DMS53 treated with DMSO at 0.1 percent for 48 hours (cell line): ENCODE measurements at regions not wholly inside any gene's neighbourhood (a gene's known extent, or its start where the extent isn't known, plus 50 kb on each side); places are given as distances from the start of the nearest gene placed in this dataset.
"Not testable (repeated sequence)": the region's sequence is repeated elsewhere in the genome, so short reads cannot be mapped to it uniquely, and the experiment has no call there.

Experiments used
- DNase-seq: peaks from one replicate; lab custom pipeline; 2025; ENCODE audit not compliant: unreplicated experiment; lab: John Stamatoyannopoulos, UW

DNA sequence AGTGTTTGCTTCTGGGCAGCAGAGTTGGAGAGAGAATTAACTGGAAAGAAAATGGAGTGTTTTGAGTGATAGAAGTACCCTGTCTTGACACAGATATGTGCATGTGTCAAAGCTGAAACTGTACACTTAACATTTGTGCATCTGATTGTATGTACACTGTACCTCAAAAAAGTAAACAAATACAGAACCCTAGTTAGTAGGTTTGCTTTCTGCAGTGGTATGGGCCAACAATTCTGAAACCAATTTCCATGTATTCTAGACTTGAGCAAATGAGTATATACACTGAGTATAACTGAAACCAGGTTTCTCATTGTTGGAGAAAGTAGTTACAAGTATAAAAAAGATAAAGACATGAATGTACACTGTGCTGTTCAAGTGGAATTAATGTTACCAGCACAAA, 52.4 kb downstream of the ELAPOR2 start:
- DNase-seq, result no peak

GRCh38 chr7:87004956-87005355, 54.5 kb downstream of the ELAPOR2 start:
- DNase-seq, result no peak

- no peak for DNase-seq
These were observed 55.3 kb downstream of the ELAPOR2 start for GRCh38 chr7:87003872-87004798.

DNA sequence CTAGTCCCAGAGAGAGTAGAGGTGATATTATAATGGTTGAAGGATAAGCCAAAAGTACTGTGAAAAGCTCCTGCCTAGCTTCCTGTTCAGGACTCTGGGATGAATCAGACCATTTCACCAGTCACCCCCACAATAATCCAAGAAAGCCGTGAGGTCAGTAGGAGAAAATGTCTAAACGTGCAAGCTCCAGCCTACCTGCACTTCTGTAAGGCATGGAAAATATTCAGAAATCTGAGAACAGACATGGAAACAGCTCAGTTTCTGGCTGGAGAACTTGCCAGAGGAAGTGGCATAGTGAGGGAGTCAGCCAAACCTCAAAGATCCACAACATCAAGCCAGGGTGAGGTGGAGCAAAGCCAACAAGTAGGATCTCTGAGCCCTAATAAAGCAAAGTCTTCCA, 58.2 kb downstream of the ELAPOR2 start:
- DNase-seq, result no peak

DNA sequence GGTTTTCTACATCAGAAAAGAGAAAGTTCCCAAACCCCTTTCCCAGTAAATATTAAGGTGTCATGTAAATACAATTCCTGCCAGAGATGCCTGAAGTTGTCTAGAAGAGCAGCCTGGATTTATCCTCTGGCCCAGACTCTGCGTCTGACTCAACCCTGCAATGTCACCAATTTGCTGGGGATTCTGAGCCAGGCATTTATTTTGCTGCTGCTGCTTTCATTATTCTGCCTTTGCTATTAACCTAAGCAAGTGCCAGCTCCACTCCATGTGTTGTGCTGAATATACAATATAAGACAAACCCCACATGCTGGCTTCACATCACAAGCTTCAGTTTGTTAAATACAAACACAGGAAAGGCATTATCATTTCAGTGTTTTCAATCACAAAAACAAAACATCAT, 59.1 kb downstream of the ELAPOR2 start:
- DNase-seq, result no peak

DNA sequence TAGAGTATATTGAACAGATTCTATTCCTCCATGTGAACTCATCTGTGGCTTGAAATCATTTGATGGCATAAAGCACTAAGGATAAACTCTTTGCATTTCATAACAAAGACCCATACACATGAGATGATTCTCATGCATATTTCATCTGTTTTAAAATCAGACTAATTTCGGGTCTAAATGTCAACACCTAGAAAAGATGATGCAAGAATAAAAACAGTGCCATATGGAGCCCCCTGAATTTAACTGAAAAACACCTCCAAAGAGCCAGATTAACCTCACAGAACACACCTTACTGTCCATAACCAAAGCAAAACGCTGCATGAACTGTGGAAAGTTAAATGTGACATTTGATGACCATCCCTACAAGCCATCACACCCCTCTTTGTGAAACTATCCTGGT, 59.7 kb downstream of the ELAPOR2 start:
- DNase-seq, result no peak

- DNase-seq, result no peak
These were observed 63.6 kb downstream of the ELAPOR2 start for GRCh38 chr7:86995814-86996213.

DNA sequence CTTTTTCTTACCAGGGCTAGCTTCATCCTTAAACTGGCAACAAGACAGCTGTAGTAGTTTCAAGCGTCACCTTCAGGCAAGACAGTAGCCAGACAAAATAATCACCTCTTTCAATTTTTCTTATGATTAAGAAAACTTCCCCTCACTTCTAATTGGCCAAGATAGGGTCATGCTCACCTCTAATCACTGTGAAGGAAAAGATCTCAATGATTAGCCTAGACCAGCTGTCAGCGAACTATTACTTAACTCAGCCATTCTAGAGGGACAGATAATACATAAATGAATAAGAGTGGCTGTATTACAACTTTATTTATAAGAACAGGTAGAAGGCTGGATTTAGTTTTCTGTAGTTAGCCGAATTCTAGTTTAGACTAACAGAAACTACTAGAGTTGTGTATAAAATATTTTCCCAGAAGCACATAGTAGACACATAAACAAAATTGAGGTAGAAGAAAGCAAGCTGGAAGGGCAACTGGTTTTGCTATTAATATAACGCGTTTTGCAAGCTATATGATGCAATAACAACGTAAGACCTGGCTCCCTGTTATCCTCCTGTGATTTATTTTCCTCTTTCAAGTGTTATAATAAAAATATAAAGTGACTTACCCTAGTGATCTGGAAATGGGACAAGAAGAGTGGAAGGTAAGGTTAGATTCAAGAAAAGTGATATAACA, 64.3 kb downstream of the ELAPOR2 start:
- no peak for DNase-seq

DNA sequence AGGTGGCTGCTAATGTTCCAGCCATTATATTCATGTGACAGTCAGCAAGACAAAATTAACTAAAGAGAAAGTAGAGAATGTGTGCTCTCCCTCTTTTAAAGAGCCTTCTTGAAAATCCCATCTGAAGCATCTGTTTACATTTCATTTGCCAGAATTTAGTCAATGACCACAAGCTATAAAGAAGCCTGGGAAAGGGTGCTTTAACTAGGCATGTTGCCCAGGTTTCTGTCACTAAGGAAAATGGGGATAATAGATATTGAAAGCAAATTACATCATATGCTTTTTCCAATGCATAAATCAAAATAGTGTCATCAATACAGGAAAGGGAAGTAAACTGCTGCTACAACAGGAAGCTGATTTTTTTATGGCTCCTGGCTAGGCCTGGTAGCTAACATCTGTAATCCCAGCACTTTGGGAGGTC, 67.7 kb downstream of the ELAPOR2 start:
- no peak for DNase-seq

GRCh38 chr7:86991093-86991769, 68.2 kb downstream of the ELAPOR2 start:
- no peak for DNase-seq

- no peak for DNase-seq
These were observed 70.0 kb downstream of the ELAPOR2 start for GRCh38 chr7:86989407-86989806.

DNA sequence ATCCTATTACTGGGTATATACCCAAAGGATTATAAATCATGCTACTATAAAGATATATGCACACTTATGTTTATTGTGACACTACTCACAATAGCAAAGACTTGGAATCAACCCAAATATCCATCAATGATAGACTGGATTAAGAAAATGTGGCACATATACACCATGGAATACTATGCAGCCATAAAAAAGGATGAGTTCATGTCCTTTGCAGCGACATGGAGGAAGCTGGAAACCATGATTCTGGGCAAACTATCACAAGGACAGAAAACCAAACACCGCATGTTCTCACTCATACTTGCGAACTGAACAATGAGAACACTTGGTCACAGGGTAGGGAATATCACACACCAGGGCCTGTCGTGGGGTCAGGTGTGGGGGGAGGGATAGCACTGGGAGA, 71.6 kb downstream of the ELAPOR2 start:
- not testable (repeated sequence) for DNase-seq

- DNase-seq, result not testable (repeated sequence)
These were observed 72.1 kb downstream of the ELAPOR2 start for GRCh38 chr7:86987358-86987757.

DNA sequence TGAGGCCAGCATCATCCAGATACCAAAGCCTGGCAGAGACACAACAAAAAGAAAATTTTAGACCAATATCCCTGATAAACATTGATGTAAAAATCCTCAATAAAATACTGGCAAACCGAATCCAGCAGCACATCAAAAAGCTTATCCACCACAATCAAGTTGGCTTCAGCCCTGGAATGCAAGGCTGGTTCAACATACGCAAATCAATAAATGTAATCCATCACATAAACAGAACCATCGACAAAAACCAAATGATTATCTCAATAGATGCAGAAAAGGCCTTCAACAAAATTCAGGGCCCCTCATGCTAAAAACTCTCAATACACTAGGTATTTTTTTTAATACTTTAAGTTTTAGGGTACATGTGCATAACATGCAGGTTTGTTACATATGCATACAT, 74.1 kb downstream of the ELAPOR2 start:
- not testable (repeated sequence) for DNase-seq

DNA sequence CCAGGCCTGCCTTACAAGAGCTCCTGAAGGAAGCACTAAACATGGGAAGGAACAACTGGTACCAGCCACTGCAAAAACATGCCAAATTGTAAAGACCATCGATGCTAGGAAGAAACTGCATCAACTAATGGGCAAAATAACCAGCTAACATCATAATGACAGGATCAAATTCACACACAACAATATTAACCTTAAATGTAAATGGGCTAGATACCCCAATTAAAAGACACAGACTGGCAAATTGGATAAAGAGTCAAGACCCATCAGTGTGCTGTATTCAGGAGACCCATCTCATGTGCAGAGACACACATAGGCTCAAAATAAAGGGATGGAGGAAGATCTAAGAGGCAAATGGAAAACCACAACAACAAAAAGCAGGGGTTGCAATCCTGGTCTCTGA, 75.8 kb downstream of the ELAPOR2 start:
- not testable (repeated sequence) for DNase-seq

DNA sequence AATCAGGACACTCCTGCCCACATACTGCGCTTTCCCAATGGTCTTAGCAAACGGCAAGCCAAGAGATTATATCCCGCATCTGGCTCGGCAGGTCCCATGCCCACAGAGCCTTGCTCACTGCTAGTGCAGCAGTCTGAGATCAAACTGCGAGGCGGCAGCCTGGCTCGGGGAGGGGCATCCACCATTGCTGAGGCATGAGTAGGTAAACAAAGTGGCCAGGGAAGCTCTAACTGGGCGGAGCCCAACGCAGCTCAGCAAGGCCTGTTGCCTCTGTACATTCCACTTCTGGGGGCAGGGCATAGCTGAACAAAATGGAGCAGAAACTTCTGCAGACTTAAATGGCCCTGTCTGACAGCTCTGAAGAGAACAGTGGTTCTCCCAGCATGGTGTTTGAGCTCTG, 77.5 kb downstream of the ELAPOR2 start:
- not testable (repeated sequence) for DNase-seq

DNA sequence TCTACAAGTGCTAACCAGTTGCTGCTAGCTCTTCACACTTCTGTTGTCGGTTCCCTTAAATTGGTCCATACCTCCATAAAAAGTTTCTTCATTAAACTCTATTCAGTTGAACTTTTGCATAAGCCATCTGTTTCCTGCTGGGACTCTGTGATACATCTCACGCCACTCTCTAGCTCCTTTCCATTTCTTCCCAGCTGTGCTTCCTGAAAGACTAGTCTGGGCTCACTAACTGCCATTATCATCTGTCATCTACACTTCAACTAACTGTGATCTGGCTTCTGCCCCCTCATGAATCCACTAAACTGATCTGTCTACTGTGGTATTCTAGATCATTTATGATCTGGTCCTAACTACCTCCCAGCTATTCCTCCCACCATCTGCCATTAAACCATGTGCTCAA, 78.3 kb downstream of the ELAPOR2 start:
- DNase-seq, result no peak

DNA sequence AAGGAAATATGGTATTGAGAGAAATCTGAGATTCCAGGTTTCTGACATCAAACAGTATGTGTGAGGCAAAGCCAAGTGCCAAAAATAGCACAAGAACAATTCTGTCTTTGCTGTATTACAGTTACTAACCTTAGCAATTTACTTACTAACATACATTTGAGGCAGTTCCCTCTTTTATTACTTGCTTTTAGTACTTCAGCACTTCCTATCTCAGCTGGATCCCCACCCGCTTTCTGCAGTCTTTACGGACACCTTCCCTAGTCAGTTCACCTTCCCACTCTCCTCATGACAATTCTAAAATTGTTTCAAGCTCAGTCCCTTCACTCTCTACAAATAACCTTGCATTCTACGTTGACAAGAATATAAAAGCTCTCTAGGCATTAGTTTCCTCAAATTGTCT, 79.2 kb downstream of the ELAPOR2 start:
- no peak for DNase-seq

DNA sequence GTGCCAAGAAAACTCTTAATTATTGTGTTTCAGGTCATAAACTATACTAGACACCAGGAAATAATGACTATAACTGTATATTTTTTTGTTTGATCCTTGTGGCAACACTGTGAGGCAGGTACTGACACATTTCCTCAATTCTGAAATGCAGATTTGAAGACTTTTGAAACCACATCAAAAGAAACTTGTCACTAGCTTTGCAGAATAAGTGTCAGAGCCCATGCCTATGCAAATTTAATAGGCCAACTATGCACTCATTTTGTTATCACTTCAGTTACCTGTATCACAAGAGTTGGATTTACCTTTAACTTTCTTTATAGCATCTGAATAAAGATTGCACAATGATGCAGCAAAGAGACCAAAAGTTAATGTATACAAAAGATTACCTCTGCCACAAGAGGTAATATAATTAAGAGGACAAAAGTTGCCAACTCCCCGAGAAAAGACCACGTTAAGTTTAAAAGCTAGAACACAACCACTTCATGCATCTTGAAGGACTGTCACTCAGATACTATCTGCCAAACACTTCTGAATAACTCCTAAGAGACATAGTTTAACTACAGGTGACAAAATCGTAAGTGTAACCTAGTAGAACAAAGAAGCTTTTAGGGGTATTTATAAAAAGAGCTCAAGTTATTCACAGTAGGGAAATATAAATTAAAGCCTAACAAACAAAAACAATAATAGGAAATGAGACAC, 80.5 kb downstream of the ELAPOR2 start:
- no peak for DNase-seq

DNA sequence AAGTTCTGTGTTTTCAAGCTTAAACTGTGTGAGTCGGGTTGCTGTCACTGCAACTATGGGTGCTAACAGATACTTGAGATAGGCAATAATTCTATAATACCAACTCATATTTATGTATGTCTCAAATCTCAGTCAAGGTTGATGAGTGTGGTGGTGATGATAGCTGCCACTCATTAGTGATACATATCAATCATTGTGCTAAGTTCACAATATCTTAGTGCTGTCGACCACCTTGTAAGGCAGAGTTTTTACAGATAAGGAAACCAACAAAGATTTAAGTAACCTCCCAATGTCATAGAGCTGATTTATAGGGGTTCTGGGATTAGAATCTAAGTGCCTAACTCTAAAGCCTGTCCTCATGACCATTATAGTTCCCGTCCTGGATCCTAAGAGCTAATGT, 82.5 kb downstream of the ELAPOR2 start:
- no peak for DNase-seq

GRCh38 chr7:86975914-86976313, 83.5 kb downstream of the ELAPOR2 start:
- no peak for DNase-seq
